ENCODE measurements at regions not wholly inside any gene's neighbourhood (a gene's known extent, or its start where the extent isn't known, plus 50 kb on each side); places are given as distances from the start of the nearest gene placed in this dataset.

DNA sequence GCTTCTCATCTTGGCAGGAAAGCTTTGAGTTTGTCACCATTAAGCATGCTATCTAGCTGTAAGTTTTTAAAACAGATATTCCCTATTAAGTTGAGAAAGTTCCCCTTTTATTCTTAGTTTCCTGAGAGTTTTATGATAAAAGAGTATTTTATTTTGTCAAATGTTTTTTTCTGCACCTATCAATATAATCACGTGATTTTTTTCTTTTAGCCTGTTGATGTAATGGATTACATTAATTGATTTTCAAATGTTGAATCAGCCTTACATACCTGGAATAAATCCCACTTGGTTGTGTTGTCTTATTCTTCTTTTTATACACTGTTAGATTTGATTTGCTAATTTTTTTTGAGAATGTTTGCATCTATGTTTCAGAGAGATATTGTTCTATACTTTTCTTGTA lies 179.5 kb downstream of the ZNF621 start:
- TF ChIP-seq, protein P1, sequence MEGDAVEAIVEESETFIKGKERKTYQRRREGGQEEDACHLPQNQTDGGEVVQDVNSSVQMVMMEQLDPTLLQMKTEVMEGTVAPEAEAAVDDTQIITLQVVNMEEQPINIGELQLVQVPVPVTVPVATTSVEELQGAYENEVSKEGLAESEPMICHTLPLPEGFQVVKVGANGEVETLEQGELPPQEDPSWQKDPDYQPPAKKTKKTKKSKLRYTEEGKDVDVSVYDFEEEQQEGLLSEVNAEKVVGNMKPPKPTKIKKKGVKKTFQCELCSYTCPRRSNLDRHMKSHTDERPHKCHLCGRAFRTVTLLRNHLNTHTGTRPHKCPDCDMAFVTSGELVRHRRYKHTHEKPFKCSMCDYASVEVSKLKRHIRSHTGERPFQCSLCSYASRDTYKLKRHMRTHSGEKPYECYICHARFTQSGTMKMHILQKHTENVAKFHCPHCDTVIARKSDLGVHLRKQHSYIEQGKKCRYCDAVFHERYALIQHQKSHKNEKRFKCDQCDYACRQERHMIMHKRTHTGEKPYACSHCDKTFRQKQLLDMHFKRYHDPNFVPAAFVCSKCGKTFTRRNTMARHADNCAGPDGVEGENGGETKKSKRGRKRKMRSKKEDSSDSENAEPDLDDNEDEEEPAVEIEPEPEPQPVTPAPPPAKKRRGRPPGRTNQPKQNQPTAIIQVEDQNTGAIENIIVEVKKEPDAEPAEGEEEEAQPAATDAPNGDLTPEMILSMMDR (IDR thresholded peaks at IDR 0.05), result no peak
- TF ChIP-seq POLR2A (IDR thresholded peaks at IDR 0.05), result no peak

Measured in esophagus squamous epithelium (tissue), 4 donors.